Panc1 (cell line): ENCODE measurements at regions not wholly inside any gene's neighbourhood (a gene's known extent, or its start where the extent isn't known, plus 50 kb on each side); places are given as distances from the start of the nearest gene placed in this dataset.

ENCODE experiments used
- CTCF ChIP-seq: fragments of 450-650 bp; IDR thresholded peaks from 2 replicates; pipeline ENCODE4 v1.5.1; 2017; ENCODE audit warnings: mild to moderate bottlenecking
- POLR2AphosphoS5 ChIP-seq: IDR thresholded peaks from 2 replicates; pipeline ENCODE4 v1.6.1; 2012; ENCODE audit warnings: mild to moderate bottlenecking, low read depth, low read length, moderate library complexity
- REST ChIP-seq, 2 experiments: IDR thresholded peaks; 2 replicates each; pipeline ENCODE4 v1.6.1; 2011 to 2012; ENCODE audit warnings: low read depth in 2 of 2, control low read depth in 1 of 2, low read length in 1 of 2, mild to moderate bottlenecking in 1 of 2, moderate library complexity in 1 of 2; ENCODE audit not compliant: insufficient read depth in 1 of 2
- SIN3A ChIP-seq: IDR thresholded peaks from 2 replicates; pipeline ENCODE4 v1.6.1; 2012; ENCODE audit warnings: low read depth, mild to moderate bottlenecking, low read length, moderate library complexity, borderline replicate concordance; ENCODE audit not compliant: insufficient read depth
- TCF7L2 ChIP-seq: IDR thresholded peaks from 2 replicates; pipeline ENCODE4 v1.6.1; 2011; ENCODE audit warnings: mild to moderate bottlenecking, low read depth, low read length, inconsistent platforms

GRCh38 chr10:77699080-77699645 lies 61.6 kb upstream of the KCNMA1 start:
- TF ChIP-seq POLR2AphosphoS5 (no peak), CTCF (no peak), REST (IDR thresholded peaks at IDR 0.05; ENCODE audit: insufficient read depth in 1 of 2, low read depth in 2 of 2, low read length in 1 of 2) (no peak), SIN3A (no peak), TCF7L2 (no peak)
